ENCODE measurements at regions not wholly inside any gene's neighbourhood (a gene's known extent, or its start where the extent isn't known, plus 50 kb on each side); places are given as distances from the start of the nearest gene placed in this dataset.

DNA sequence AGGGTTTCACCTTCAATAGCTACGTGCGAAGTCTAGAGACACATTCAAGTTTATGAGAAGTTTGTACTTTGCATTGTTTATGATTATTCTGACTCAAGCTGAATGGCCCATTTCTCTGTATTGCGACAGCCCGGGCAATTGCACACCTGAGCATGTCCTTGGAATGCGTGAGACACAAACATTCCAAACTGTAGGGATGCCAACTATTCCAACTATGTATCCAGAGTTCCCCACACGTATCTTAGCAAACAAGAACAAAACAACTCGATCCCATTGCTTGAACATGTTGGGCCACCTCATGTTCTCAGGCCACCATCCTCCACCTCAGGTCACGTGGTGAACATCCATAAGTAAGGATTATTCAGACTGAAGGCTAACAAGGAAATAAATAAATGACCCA is 51.4 kb upstream of the EGFR start:
- TF ChIP-seq TCF12 (IDR thresholded peaks at IDR 0.05; ENCODE audit: low read depth), result peak; percentile 97
- TF ChIP-seq CEBPB (IDR thresholded peaks at IDR 0.05), result peak; percentile 99
- TF ChIP-seq NFIC (IDR thresholded peaks at IDR 0.05), result peak; percentile 97
- TF ChIP-seq, protein P1, sequence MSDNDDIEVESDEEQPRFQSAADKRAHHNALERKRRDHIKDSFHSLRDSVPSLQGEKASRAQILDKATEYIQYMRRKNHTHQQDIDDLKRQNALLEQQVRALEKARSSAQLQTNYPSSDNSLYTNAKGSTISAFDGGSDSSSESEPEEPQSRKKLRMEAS (IDR thresholded peaks at IDR 0.05), result peak; percentile 92
- no peak for TF ChIP-seq TAF1 (IDR thresholded peaks at IDR 0.05; ENCODE audit: low read depth)
- TF ChIP-seq, protein P2, sequence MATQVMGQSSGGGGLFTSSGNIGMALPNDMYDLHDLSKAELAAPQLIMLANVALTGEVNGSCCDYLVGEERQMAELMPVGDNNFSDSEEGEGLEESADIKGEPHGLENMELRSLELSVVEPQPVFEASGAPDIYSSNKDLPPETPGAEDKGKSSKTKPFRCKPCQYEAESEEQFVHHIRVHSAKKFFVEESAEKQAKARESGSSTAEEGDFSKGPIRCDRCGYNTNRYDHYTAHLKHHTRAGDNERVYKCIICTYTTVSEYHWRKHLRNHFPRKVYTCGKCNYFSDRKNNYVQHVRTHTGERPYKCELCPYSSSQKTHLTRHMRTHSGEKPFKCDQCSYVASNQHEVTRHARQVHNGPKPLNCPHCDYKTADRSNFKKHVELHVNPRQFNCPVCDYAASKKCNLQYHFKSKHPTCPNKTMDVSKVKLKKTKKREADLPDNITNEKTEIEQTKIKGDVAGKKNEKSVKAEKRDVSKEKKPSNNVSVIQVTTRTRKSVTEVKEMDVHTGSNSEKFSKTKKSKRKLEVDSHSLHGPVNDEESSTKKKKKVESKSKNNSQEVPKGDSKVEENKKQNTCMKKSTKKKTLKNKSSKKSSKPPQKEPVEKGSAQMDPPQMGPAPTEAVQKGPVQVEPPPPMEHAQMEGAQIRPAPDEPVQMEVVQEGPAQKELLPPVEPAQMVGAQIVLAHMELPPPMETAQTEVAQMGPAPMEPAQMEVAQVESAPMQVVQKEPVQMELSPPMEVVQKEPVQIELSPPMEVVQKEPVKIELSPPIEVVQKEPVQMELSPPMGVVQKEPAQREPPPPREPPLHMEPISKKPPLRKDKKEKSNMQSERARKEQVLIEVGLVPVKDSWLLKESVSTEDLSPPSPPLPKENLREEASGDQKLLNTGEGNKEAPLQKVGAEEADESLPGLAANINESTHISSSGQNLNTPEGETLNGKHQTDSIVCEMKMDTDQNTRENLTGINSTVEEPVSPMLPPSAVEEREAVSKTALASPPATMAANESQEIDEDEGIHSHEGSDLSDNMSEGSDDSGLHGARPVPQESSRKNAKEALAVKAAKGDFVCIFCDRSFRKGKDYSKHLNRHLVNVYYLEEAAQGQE (IDR thresholded peaks at IDR 0.05; ENCODE audit: low read depth), result no peak
- TF ChIP-seq FOXM1 (IDR thresholded peaks at IDR 0.05; ENCODE audit: borderline replicate concordance, low read depth), result peak; percentile 89
- peak; percentile 37; the same call in 1 of the 2 replicates for TF ChIP-seq RAD21 (IDR thresholded peaks at IDR 0.05; ENCODE audit: low read depth)
